Natural killer cell (primary cell): ENCODE measurements at regions not wholly inside any gene's neighbourhood (a gene's known extent, or its start where the extent isn't known, plus 50 kb on each side); places are given as distances from the start of the nearest gene placed in this dataset.

Experiments used
- ATAC-seq, 3 donors: fragments of 150-1000 bp in 2 of 3; fragments of 200-7000 bp in 1 of 3; cut with Tn5 transposase; 1 replicate in 1 of 3; 2 replicates in 2 of 3; pipeline ENCODE4 v1.10.0; 2021; ENCODE audit warnings: mild to moderate bottlenecking in 2 of 3, moderate library complexity in 2 of 3
- DNase-seq, 2 donors: peaks; one replicate each; pipeline versions ENCODE4 v3.0.0 to v3.0.0-alpha.2; 2013 to 2021; ENCODE audit warnings: mixed read lengths in 1 of 2
- H3K27ac ChIP-seq: one replicate; pipeline ENCODE4 v1.5.1; 2013; ENCODE audit warnings: mild to moderate bottlenecking, low read length
- H3K27me3 ChIP-seq: one replicate; pipeline ENCODE4 v1.6.1; 2013; ENCODE audit warnings: low read length; ENCODE audit not compliant: control insufficient read depth, insufficient read depth
- H3K36me3 ChIP-seq: one replicate; pipeline ENCODE4 v1.6.1; 2013; ENCODE audit warnings: low read length; ENCODE audit not compliant: control insufficient read depth, insufficient read depth
- H3K4me1 ChIP-seq: one replicate; pipeline ENCODE4 v1.6.1; 2013; ENCODE audit warnings: low read length; ENCODE audit not compliant: control insufficient read depth, insufficient read depth
- H3K4me3 ChIP-seq: one replicate; pipeline ENCODE4 v1.5.1; 2013; ENCODE audit warnings: low read length
- H3K9me3 ChIP-seq: one replicate; pipeline ENCODE4 v1.6.1; 2013; ENCODE audit warnings: low read length; ENCODE audit not compliant: control insufficient read depth, insufficient read depth
- H3K27ac Mint-ChIP-seq, 2 donors: one replicate each; pipeline ENCODE4 v1.8.0; 2022; ENCODE audit warnings: mild to moderate bottlenecking in 2 of 2, mixed read lengths in 2 of 2, moderate library complexity in 1 of 2
- H3K27me3 Mint-ChIP-seq, 2 donors: one replicate each; pipeline ENCODE4 v1.8.0; 2022; ENCODE audit warnings: low read depth in 2 of 2, mixed read lengths in 2 of 2
- H3K36me3 Mint-ChIP-seq: one replicate; pipeline ENCODE4 v1.8.0; 2022; ENCODE audit warnings: mixed read lengths
- H3K4me1 Mint-ChIP-seq, 2 donors: one replicate each; pipeline ENCODE4 v1.8.0; 2022; ENCODE audit warnings: mixed read lengths in 2 of 2
- H3K4me3 Mint-ChIP-seq: one replicate; pipeline ENCODE4 v1.8.0; 2022; ENCODE audit warnings: mild to moderate bottlenecking, moderate library complexity, mixed read lengths
- H3K9me3 Mint-ChIP-seq, 2 donors: one replicate each; pipeline ENCODE4 v1.8.0; 2022; ENCODE audit warnings: mixed read lengths in 2 of 2
- WGBS: methylation state at CpG from one replicate; pipeline ENCODE4 v1.1.7; 2013; ENCODE audit warnings: missing lambda C conversion rate; ENCODE audit not compliant: insufficient coverage; 5-methylcytosine and 5-hydroxymethylcytosine counted together
- intact Hi-C: fragments of 100-400 bp; cut with micrococcal nuclease; formaldehyde crosslinking; loops from one replicate; pipeline ENCODE4 v1.14.2; 2022
- TF ChIP-seq, protein P1 (sequence below): fragments of 200-600 bp; IDR thresholded peaks from one replicate; pipeline ENCODE4 v1.8.0; 2022; ENCODE audit warnings: antibody characterized with exemption

DNA sequence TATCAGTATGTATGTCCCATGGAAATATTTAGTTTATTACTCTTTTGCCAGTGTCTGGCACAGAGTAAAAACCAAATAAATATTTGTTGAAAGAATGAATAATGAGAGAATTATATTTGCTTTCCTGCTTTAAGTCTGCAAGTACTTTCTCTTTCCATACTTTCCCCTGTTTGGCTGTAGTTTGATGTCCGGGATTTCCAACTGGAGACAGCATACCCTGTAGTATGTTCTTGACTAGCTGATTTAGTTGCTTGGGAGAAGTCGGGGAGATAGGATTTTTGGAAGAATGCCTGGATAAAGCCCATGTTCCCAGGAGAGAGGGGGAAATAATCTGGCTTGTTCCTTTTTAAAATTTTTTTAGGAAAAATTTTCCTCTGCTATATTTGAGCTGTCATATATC, 516.1 kb downstream of the CCSER2 start:
- Histone ChIP-seq H3K4me1 (no peaks in the 10 kb centered on the region), H3K27ac (no peak overlapping the region), H3K27me3 (no peaks in the 10 kb centered on the region), H3K36me3 (no peaks in the 10 kb centered on the region), H3K4me3 (no peak overlapping the region), H3K9me3 (no peaks in the 10 kb centered on the region)
- Mint-ChIP-seq H3K9me3 (no peaks in the 10 kb centered on the region), H3K36me3 (no peaks in the 10 kb centered on the region), H3K27me3 (no peaks in the 10 kb centered on the region), H3K4me3 (no peak overlapping the region), H3K4me1 (no peaks in the 10 kb centered on the region), H3K27ac (no peak overlapping the region)
- DNase-seq (no peak), ATAC-seq (no peak)
- 74% methylated on average over 2 of the region's 2 CpGs for WGBS
- intact Hi-C loops = no loop called here
- TF ChIP-seq, protein P1, sequence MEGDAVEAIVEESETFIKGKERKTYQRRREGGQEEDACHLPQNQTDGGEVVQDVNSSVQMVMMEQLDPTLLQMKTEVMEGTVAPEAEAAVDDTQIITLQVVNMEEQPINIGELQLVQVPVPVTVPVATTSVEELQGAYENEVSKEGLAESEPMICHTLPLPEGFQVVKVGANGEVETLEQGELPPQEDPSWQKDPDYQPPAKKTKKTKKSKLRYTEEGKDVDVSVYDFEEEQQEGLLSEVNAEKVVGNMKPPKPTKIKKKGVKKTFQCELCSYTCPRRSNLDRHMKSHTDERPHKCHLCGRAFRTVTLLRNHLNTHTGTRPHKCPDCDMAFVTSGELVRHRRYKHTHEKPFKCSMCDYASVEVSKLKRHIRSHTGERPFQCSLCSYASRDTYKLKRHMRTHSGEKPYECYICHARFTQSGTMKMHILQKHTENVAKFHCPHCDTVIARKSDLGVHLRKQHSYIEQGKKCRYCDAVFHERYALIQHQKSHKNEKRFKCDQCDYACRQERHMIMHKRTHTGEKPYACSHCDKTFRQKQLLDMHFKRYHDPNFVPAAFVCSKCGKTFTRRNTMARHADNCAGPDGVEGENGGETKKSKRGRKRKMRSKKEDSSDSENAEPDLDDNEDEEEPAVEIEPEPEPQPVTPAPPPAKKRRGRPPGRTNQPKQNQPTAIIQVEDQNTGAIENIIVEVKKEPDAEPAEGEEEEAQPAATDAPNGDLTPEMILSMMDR = no peak

DNA sequence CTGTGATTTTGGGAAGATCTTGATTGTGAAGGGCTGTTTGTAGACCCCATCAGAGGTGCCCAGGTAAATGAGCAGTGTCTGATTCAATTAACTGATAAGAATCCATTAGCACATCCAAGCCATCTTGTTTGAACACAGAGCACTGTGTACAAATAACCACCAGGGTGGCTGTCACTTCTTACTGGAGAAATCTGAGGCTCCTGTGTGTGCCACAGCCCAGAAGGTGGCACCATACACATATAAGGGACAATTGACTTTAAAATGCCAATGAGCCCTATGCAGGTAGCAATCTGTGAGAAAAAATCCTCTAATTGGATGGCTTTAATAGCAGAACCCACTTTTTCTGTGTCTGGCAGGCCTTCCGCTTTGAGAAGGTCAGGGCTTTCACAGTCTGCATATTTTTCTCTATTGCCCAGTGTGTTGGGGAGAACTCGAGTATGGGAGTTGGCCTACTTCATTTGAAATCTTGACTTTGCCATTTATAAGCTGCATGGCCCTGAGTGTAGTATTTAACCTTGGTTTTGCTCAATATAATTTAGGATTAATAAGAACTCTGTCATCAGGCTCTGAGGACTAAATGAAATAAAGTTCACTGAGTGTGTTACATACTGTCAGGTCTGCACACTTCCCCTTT, 517.4 kb downstream of the CCSER2 start:
- Histone ChIP-seq H3K9me3 (no peaks in the 10 kb centered on the region), H3K27ac (no peak overlapping the region), H3K27me3 (no peaks in the 10 kb centered on the region), H3K36me3 (no peaks in the 10 kb centered on the region), H3K4me1 (no peaks in the 10 kb centered on the region), H3K4me3 (no peak overlapping the region)
- Mint-ChIP-seq H3K4me1 (no peaks in the 10 kb centered on the region), H3K27ac (no peak overlapping the region), H3K27me3 (no peaks in the 10 kb centered on the region), H3K4me3 (no peak overlapping the region), H3K36me3 (no peaks in the 10 kb centered on the region), H3K9me3 (peaks cover 0 to 4% of the 10 kb centered on the region in 2 donors)
- WGBS = 72% methylated on average over 2 of the region's 2 CpGs
- peak in 1 of 2 donors; percentile 2 for DNase-seq
- TF ChIP-seq, protein P1 = no peak
- ATAC-seq = no peak
- intact Hi-C loops = no loop called here

DNA sequence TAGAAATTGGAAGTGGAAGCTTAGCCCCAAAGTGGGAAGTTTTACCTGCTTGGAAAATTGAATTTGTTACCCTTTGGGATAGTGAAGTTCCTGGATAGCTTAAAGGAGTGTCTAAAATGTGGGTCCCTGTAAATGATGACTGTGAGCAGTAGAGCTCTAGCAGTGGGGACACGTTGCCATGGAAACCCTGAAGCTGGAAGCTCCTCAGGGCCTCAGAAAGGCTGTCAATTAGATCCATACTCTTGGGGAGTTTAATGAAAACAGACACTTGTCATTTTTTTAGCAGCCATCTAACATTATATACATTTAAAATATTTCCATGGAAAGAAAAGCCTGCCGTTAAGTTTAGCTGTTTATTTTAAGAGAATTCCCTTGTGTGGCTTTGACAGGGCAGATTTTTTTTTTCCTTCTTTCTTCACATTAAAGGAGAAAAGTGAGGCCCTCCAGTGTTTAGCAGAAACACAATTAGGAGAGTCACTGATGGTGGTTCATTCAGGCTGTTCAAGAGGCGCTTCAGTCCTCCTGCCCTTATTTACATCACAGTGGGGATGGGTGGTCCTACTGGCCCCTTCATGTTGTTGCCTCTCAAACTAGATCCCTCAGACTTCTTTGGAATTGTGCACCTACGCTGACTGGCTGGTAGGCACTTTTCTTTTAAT, 518.4 kb downstream of the CCSER2 start:
- Histone ChIP-seq H3K4me1 (no peaks in the 10 kb centered on the region), H3K36me3 (no peaks in the 10 kb centered on the region), H3K9me3 (no peaks in the 10 kb centered on the region), H3K4me3 (no peak overlapping the region), H3K27me3 (no peaks in the 10 kb centered on the region), H3K27ac (no peak overlapping the region)
- Mint-ChIP-seq H3K27me3 (no peaks in the 10 kb centered on the region), H3K4me3 (no peak overlapping the region), H3K36me3 (no peaks in the 10 kb centered on the region), H3K9me3 (peaks cover under 1 to 7% of the 10 kb centered on the region in 2 donors), H3K4me1 (no peaks in the 10 kb centered on the region), H3K27ac (no peak overlapping the region)
- TF ChIP-seq, protein P1 = no peak
- intact Hi-C loops = no loop called here
- WGBS = 71% methylated on average over 3 of the region's 4 CpGs
- DNase-seq = no peak
- no peak for ATAC-seq

DNA sequence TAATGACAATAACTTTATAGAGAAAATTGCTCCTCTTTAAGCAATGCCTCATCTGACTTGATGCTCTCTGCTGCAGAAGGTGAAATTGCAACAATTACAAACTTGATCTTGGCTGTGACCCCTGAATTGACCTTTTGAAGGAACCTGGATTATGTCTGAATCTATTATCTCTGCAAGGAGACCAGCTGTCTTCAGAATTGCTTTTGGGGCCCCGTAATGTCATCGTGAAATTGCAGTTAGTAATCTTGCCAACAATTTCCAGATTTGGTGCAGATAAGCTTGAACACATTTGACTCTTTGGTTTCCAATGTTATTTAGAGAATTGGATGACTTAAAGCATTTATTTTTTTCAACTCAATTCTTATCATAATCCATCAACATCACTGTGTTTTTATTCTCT, 520.6 kb downstream of the CCSER2 start:
- no peaks in the 10 kb centered on the region for H3K36me3 Mint-ChIP-seq
- H3K4me1 Mint-ChIP-seq = no peaks in the 10 kb centered on the region
- peaks cover 5 to 7% of the 10 kb centered on the region in 2 donors for H3K9me3 Mint-ChIP-seq
- no peaks in the 10 kb centered on the region for H3K27me3 ChIP-seq
- no peaks in the 10 kb centered on the region for H3K36me3 ChIP-seq
- no peaks in the 10 kb centered on the region for H3K9me3 ChIP-seq
- WGBS = 83% methylated on average over 2 of the region's 2 CpGs
- H3K4me3 ChIP-seq = no peak overlapping the region
- intact Hi-C loops = no loop called here
- no peak overlapping the region for H3K27ac Mint-ChIP-seq
- ATAC-seq = no peak
- DNase-seq = no peak
- no peak overlapping the region for H3K27ac ChIP-seq
- no peak overlapping the region for H3K4me3 Mint-ChIP-seq
- no peaks in the 10 kb centered on the region for H3K4me1 ChIP-seq
- H3K27me3 Mint-ChIP-seq = peaks cover 0 to 2% of the 10 kb centered on the region in 2 donors
- TF ChIP-seq, protein P1 = no peak
